Epithelial cell of proximal tubule (primary cell): ENCODE measurements at regions not wholly inside any gene's neighbourhood (a gene's known extent, or its start where the extent isn't known, plus 50 kb on each side); places are given as distances from the start of the nearest gene placed in this dataset.

Experiments used
- DNase-seq: peaks from one replicate; pipeline ENCODE4 v3.0.0-alpha.2; 2011; ENCODE audit warnings: low read depth
- H3K4me3 ChIP-seq: 2 replicates; pipeline ENCODE4 v1.5.1; 2011; ENCODE audit warnings: low read depth, mild to moderate bottlenecking, low read length
- CTCF ChIP-seq: conservative IDR thresholded peaks from 2 replicates; pipeline ENCODE4 v1.5.1; 2012; ENCODE audit warnings: low read depth, mild to moderate bottlenecking, low read length

GRCh38 chr2:65595630-65596029 lies 163.2 kb upstream of the SPRED2 start:
- H3K4me3 ChIP-seq: no peak overlapping the region
- DNase-seq: no peak
- no peak for TF ChIP-seq CTCF

GRCh38 chr2:65594150-65594549 lies 161.8 kb upstream of the SPRED2 start:
- no peak overlapping the region for H3K4me3 ChIP-seq
- no peak for TF ChIP-seq CTCF
- no peak for DNase-seq

- no peak for TF ChIP-seq CTCF
- DNase-seq: no peak
- H3K4me3 ChIP-seq: no peak overlapping the region
Measured at GRCh38 chr2:65589667-65590066, 157.3 kb upstream of the SPRED2 start.

GRCh38 chr2:65587779-65588178 lies 155.4 kb upstream of the SPRED2 start:
- TF ChIP-seq CTCF: no peak
- H3K4me3 ChIP-seq: no peak overlapping the region
- DNase-seq: no peak

GRCh38 chr2:65586516-65586915 lies 154.1 kb upstream of the SPRED2 start:
- no peak overlapping the region for H3K4me3 ChIP-seq
- TF ChIP-seq CTCF: no peak
- DNase-seq: no peak

GRCh38 chr2:65583061-65583460 lies 150.7 kb upstream of the SPRED2 start:
- TF ChIP-seq CTCF: no peak
- H3K4me3 ChIP-seq: no peak overlapping the region
- no peak for DNase-seq

GRCh38 chr2:65582364-65582763 lies 150.0 kb upstream of the SPRED2 start:
- TF ChIP-seq CTCF: no peak
- no peak overlapping the region for H3K4me3 ChIP-seq
- DNase-seq: no peak
